GM21619 (cell line): ENCODE measurements at regions not wholly inside any gene's neighbourhood (a gene's known extent, or its start where the extent isn't known, plus 50 kb on each side); places are given as distances from the start of the nearest gene placed in this dataset.
"Not testable (repeated sequence)": the region's sequence is repeated elsewhere in the genome, so short reads cannot be mapped to it uniquely, and the experiment has no call there.

Experiments
- ATAC-seq: cut with Tn5 transposase; IDR thresholded peaks from one replicate; pipeline ENCODE4 v1.9.1; 2021; ENCODE audit not compliant: unreplicated experiment

DNA sequence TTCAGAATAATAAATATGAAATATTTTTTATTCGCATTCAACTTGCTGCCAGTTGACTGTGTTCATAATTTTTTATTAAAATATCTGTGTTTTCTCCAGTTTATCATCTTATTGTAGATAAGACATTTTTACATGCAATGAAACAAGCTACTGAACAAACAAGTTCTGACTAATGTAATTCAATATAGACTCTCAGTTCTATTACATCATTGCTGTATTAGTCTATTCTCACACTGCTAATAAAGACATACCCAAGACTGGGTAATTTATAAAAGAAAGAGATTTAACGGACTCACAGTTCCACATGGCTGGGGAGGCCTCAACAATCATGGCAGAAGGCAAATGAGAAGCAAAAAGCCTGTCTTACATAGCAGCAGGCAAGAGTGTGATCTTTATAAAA, 1357.7 kb upstream of the CITED2 start:
- no peak for ATAC-seq

- ATAC-seq, result no peak
These were observed 1357.3 kb upstream of the CITED2 start for GRCh38 chr6:140731741-140732140.

GRCh38 chr6:140729521-140729920, 1355.1 kb upstream of the CITED2 start:
- no peak for ATAC-seq

DNA sequence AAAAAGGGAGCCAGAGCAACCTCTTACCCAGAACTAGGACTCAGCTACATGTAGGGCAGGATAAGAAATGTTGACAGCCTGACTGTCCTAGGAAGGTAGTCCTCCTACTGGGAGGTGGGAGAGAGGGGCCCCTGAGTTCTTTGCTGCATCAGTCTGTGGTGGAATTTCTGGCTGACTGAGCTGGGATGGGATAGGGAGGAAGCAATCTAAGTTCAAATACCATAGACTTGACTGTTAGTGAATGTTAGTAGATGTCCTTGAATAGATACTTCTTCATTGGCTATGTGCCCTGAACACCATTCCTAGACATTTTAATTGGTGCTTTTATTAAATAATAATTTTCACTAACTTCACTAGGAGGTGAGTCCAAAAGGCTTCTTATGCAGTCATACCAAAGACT, 1343.6 kb upstream of the CITED2 start:
- no peak for ATAC-seq

- no peak for ATAC-seq
These were observed 1339.0 kb upstream of the CITED2 start for GRCh38 chr6:140713495-140713894.

DNA sequence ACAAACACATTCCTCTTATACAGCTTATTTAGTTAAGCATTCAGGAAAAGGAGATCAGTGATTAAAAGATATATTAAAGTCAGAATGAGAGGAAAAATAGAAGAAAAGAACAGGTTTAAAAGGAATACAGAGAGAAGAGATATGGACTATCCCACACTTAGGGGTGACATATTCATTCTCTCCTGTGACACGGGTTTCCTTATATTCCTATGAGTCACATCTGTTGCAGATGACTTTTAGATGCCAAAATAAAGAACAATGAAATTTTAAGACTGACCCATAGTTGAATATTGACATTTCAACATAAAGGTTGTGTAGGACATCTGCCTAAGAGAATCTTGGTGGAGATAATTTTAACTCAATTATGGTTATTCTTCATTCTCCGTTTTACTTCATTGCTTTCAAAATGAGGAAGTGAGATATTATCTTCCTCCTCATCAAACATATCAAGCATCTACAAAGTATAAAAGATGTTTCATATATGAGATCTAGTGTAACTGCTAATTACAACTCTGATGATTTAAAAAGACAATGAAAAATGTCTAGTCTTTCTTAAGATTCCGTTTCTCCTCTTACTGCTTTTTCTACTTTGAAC, 1336.7 kb upstream of the CITED2 start:
- ATAC-seq, result no peak

GRCh38 chr6:140708441-140708840, 1334.0 kb upstream of the CITED2 start:
- no peak for ATAC-seq

- not testable (repeated sequence) for ATAC-seq
These were observed 1329.6 kb upstream of the CITED2 start for GRCh38 chr6:140704008-140704407.

- no peak for ATAC-seq
These were observed 1323.1 kb upstream of the CITED2 start for GRCh38 chr6:140697585-140697984.

DNA sequence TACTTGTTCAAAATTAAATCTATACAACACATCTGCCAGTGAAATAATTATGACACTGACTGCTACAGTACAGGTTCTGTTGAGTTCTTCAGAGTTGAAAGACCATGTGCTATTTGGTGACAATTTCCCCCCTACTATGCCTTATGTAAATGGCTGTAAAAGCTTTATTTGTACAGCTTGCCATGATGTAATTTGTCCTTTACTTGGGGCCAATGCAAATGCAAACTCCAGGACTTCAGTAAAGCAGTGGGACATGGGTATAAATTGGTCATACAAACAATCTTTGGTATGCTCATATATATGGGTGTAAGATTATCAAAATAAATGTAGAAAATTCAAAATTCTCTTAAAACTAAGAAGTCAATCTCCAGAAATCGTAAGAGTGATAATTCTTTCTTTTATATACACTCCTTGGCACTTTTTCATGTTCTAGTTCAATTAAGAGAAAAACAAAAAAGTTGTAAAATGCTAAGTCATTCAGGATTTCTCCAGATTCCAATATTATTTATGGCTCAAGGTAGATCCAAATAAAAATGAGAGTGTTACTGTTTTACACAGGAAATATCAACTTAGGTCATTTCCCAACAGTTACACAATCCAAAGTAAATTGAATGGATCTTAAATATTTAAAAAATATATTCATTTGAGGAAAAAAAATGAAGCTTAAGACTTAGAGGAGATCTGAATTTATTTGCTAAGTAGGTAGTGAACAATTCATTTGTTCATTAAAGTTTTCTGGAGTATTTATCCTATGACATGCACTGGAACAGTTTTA, 1310.5 kb upstream of the CITED2 start:
- ATAC-seq, result no peak

DNA sequence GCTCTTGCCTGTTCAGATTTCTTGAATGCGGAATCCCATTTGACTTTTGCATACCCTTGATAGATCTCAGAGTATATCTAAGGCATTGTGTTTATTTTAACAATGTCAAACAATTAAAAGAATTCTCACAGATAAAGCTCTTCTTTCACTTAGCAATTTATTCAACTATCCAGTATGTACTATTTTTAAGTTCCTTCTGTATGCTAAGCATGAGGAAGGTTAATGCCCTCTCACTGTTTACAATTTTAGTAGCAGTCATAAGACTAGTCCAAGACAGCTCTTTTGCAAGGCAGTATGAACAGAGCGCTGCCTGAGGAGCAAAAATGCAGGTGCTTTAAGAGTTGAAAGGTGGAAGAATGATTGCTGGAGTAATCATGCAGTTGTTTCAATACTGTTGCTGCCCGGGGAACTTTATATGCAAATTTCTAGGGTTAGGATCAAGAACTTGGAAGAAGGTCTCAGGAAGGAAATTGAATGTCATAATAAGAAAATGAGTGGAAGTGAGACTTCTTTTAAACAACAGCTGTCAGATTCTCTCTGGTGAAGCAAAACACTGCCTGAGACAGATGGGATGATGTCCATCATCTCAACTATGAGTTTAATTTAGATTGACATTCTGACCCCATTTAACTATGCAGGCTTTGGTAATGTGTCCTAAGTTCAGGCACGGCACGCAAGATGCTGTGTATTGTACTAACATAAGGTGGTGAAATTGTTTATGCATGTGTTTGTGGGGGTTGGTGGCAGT, 1303.5 kb upstream of the CITED2 start:
- no peak for ATAC-seq

GRCh38 chr6:140671926-140672325, 1297.5 kb upstream of the CITED2 start:
- ATAC-seq, result no peak

- no peak for ATAC-seq
These were observed 1295.6 kb upstream of the CITED2 start for GRCh38 chr6:140670021-140670420.

DNA sequence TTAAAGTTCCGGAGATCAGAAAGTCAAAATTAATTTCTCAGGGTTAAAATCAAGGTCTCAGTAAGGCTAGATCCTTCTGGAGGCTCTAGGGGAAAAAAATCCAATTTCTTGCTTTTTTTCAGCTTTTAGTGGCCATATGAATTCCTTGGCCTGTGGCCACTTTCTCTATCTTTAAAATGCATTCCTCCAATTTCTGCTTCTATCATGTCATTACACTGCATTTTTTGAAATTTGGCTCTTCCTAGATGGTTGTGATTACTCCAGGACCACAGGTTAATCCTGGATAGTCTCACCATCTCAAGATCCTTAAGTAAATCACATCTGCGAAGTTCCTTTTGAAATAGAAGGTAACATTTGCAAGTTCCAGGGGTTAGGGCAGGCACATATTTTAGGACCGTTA, 1294.9 kb upstream of the CITED2 start:
- no peak for ATAC-seq

- no peak for ATAC-seq
These were observed 1289.3 kb upstream of the CITED2 start for GRCh38 chr6:140663772-140664171.

DNA sequence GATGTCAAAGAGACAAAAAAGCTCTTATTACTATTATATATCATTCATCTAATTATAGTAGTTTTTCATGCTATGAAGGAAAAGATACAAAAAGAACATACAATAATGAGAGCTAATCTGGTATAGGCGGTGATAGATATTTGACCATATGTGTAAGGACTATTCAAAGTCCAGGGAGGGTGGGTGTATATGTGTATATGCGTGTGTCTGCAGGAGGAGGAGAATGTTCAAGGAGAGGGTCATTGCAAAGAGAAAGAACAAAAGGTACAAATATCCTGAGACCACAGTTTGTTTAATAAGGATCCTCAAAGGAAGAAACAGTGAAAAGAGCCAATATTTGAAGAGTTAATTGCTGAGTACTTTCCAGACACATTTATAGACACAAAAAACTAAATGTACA, 1288.6 kb upstream of the CITED2 start:
- no peak for ATAC-seq

DNA sequence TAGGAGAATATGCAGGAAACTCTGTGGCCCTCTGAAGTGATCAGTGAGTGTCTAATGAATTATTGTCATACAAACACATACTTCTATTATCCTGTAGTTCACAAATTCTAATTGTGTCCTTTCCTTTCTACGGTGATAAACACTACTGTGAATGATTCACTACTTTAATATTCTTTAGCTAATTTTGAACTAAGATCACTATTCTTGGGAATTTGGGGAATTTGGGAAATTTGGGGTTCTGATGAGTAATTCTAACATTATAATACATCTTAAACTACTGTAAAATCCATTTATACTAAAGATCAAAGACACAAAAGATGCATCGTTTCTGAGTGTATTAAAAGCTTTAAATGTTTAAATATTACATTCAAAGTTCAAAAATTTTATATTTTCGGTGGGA, 1287.2 kb upstream of the CITED2 start:
- no peak for ATAC-seq

DNA sequence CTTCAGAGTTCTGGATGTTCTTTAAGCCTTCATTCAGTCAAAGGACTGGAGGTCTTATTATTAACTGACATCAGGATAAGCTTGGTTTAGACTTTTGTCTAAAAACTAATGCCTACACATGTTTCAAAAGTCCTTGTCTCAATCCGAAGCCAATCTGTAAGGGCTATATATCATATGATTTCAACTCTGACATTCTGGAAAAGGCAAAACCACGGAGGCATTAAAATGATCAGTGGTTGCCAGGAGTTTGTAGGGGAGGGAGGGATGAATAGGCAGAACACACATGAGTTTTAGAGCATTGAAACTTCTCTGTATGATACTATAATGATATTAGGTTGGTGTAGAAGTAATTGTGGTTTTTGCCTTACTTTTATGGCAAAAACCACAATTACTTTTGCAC, 1285.8 kb upstream of the CITED2 start:
- ATAC-seq, result no peak

DNA sequence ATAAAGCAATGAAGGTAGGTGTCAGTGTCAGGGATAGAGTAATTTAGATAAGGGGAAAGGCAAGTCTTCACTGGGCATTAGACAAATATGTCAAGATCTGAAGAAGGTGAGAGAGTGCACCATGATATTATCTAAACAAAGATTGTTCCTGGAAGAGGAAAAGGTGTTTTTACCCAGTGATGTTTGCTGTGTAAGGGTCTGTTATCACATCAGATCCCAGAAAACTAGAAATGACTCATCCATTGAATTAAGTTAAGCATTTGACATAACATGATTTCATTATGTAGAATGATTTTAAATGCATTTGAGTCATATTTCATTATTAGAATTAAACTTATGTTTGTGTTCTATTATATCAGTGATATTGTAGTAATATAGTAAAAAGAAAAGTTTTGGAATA, 1279.5 kb upstream of the CITED2 start:
- ATAC-seq, result no peak

GRCh38 chr6:140653506-140653905, 1279.1 kb upstream of the CITED2 start:
- no peak for ATAC-seq

GRCh38 chr6:140649502-140649901, 1275.1 kb upstream of the CITED2 start:
- not testable (repeated sequence) for ATAC-seq

GRCh38 chr6:140647322-140647721, 1272.9 kb upstream of the CITED2 start:
- not testable (repeated sequence) for ATAC-seq
